ENCODE measurements at regions not wholly inside any gene's neighbourhood (a gene's known extent, or its start where the extent isn't known, plus 50 kb on each side); places are given as distances from the start of the nearest gene placed in this dataset.

GRCh38 chr9:13943176-13943575, 370.8 kb downstream of the NFIB start:
- TF ChIP-seq EZH2 (IDR thresholded peaks at IDR 0.05): no peak
- TF ChIP-seq POLR2AphosphoS5 (IDR thresholded peaks at IDR 0.05; ENCODE audit: borderline replicate concordance, low read depth, low read length): no peak

Data from SK-N-MC (cell line).